Endodermal cell (in vitro differentiated cells): ENCODE measurements at regions not wholly inside any gene's neighbourhood (a gene's known extent, or its start where the extent isn't known, plus 50 kb on each side); places are given as distances from the start of the nearest gene placed in this dataset.

Experiments used
- DNase-seq: peaks from one replicate; pipeline ENCODE4 v3.0.0-alpha.2; 2017
- H3K27ac ChIP-seq: 2 replicates; pipeline ENCODE4 v1.5.1; 2013; ENCODE audit warnings: mild to moderate bottlenecking, low read depth, low read length, moderate library complexity
- H3K27me3 ChIP-seq: 2 replicates; pipeline ENCODE4 v1.6.1; 2013; ENCODE audit warnings: mild to moderate bottlenecking, low read length, moderate library complexity; ENCODE audit not compliant: insufficient read depth, control insufficient read depth, poor library complexity, severe bottlenecking
- H3K36me3 ChIP-seq: 2 replicates; pipeline ENCODE4 v1.7.0; 2013; ENCODE audit warnings: mild to moderate bottlenecking, low read length, moderate library complexity; ENCODE audit not compliant: control insufficient read depth, insufficient read depth
- H3K4me1 ChIP-seq: one replicate; pipeline ENCODE4 v1.7.0; 2013; ENCODE audit warnings: low read length; ENCODE audit not compliant: control insufficient read depth, insufficient read depth
- H3K4me3 ChIP-seq: 2 replicates; pipeline ENCODE4 v1.5.1; 2013; ENCODE audit warnings: mild to moderate bottlenecking, low read length, moderate library complexity
- H3K9ac ChIP-seq: 2 replicates; pipeline ENCODE4 v1.6.1; 2013; ENCODE audit warnings: mild to moderate bottlenecking, low read length, moderate library complexity; ENCODE audit not compliant: poor library complexity, severe bottlenecking; ENCODE audit errors: extremely low read depth
- H3K9me3 ChIP-seq: 2 replicates; pipeline ENCODE4 v1.6.1; 2013; ENCODE audit warnings: mild to moderate bottlenecking, low read length, moderate library complexity; ENCODE audit not compliant: control insufficient read depth
- H3K27ac Mint-ChIP-seq: 2 replicates; pipeline ENCODE4 v1.8.0; 2020; ENCODE audit warnings: mixed read lengths
- H3K27me3 Mint-ChIP-seq: 2 replicates; pipeline ENCODE4 v1.8.0; 2021; ENCODE audit warnings: mild to moderate bottlenecking, mixed read lengths; ENCODE audit not compliant: insufficient read depth
- H3K36me3 Mint-ChIP-seq: 2 replicates; pipeline ENCODE4 v1.8.0; 2020; ENCODE audit warnings: low read depth, mixed read lengths
- H3K4me1 Mint-ChIP-seq: 2 replicates; pipeline ENCODE4 v1.8.0; 2020; ENCODE audit warnings: mixed read lengths
- H3K4me3 Mint-ChIP-seq: 2 replicates; pipeline ENCODE4 v1.8.0; 2020; ENCODE audit warnings: mild to moderate bottlenecking, moderate library complexity, mixed read lengths
- H3K9me3 Mint-ChIP-seq: 2 replicates; pipeline ENCODE4 v1.8.0; 2020; ENCODE audit warnings: mild to moderate bottlenecking, mixed read lengths
- CTCF ChIP-seq: fragments of 200-600 bp; sonication (generic); conservative IDR thresholded peaks from 2 replicates; pipeline ENCODE4 v1.5.0; 2021; ENCODE audit warnings: antibody characterized with exemption, mild to moderate bottlenecking
- WGBS, 2 experiments: methylation state at CpG; one replicate each; pipeline versions ENCODE4 v1.1.5 to v1.1.7; 2013; ENCODE audit warnings: missing lambda C conversion rate in 2 of 2, mixed read lengths in 1 of 2; ENCODE audit not compliant: insufficient coverage in 1 of 2, insufficient read length in 1 of 2; 5-methylcytosine and 5-hydroxymethylcytosine counted together

- no peaks in the 10 kb centered on the region for H3K4me1 ChIP-seq
- 88 to 95% methylated on average over 1 of the region's 1 CpG for WGBS, 2 experiments
- Mint-ChIP-seq H3K4me1 (peaks cover 5% of the 10 kb centered on the region), H3K27ac (no peak overlapping the region), H3K36me3 (peaks cover 1% of the 10 kb centered on the region), H3K4me3 (no peak overlapping the region), H3K27me3 (peaks cover 2% of the 10 kb centered on the region), H3K9me3 (peaks cover 62% of the 10 kb centered on the region)
- H3K27me3 ChIP-seq = no peaks in the 10 kb centered on the region
- peaks cover 66% of the 10 kb centered on the region for H3K9me3 ChIP-seq
- no peak overlapping the region for H3K27ac ChIP-seq
- TF ChIP-seq CTCF = no peak
- no peak overlapping the region for H3K9ac ChIP-seq
- no peaks in the 10 kb centered on the region for H3K36me3 ChIP-seq
- no peak overlapping the region for H3K4me3 ChIP-seq
- no peak for DNase-seq
These were observed 51.0 kb upstream of the MKRN3 start for GRCh38 chr15:23514484-23514883.

DNA sequence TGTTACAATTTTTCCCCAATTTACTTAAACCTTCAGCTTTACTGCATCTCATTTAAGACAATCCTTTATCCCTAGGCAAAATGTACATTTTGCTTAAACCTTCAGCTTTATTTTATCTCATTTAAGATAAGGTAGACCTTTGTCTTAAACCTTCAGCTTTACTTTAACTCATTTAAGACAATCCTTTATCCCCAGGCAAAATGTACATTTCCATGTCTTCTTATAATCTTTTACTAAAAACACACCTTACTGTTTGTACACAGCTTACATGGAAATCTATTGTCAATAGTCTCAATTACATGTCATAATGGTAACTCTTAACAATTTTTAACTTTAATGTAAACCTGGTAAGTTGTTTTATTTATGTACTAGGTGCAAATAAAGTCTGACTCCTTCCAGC, 58.7 kb upstream of the MKRN3 start:
- Mint-ChIP-seq H3K27ac (no peak overlapping the region), H3K4me3 (no peak overlapping the region), H3K36me3 (peaks cover 5% of the 10 kb centered on the region), H3K9me3 (peaks cover 63% of the 10 kb centered on the region), H3K4me1 (peaks cover 10% of the 10 kb centered on the region), H3K27me3 (no peaks in the 10 kb centered on the region)
- H3K27ac ChIP-seq = no peak overlapping the region
- no peak overlapping the region for H3K9ac ChIP-seq
- H3K9me3 ChIP-seq = peaks cover 81% of the 10 kb centered on the region
- H3K36me3 ChIP-seq = no peaks in the 10 kb centered on the region
- no peak for TF ChIP-seq CTCF
- H3K4me1 ChIP-seq = no peaks in the 10 kb centered on the region
- no peak for DNase-seq
- H3K4me3 ChIP-seq = peak overlapping the region; percentile 24
- no peaks in the 10 kb centered on the region for H3K27me3 ChIP-seq

- Mint-ChIP-seq H3K27ac (no peak overlapping the region), H3K36me3 (peaks cover 5% of the 10 kb centered on the region), H3K4me1 (peaks cover 10% of the 10 kb centered on the region), H3K27me3 (no peaks in the 10 kb centered on the region), H3K4me3 (no peak overlapping the region), H3K9me3 (peaks cover 54% of the 10 kb centered on the region)
- peak overlapping the region; percentile 33 for H3K4me3 ChIP-seq
- H3K9ac ChIP-seq = no peak overlapping the region
- DNase-seq = no peak
- no peak for TF ChIP-seq CTCF
- peaks cover 54% of the 10 kb centered on the region for H3K9me3 ChIP-seq
- no peaks in the 10 kb centered on the region for H3K36me3 ChIP-seq
- H3K27ac ChIP-seq = no peak overlapping the region
- H3K4me1 ChIP-seq = no peaks in the 10 kb centered on the region
- 28 to 46% methylated on average over 2 to 3 of the region's 3 CpGs for WGBS, 2 experiments
- no peaks in the 10 kb centered on the region for H3K27me3 ChIP-seq
These were observed 56.9 kb upstream of the GOLGA6L2 start for GRCh38 chr15:23503980-23504379.
